ENCODE measurements at regions not wholly inside any gene's neighbourhood (a gene's known extent, or its start where the extent isn't known, plus 50 kb on each side); places are given as distances from the start of the nearest gene placed in this dataset.

DNA sequence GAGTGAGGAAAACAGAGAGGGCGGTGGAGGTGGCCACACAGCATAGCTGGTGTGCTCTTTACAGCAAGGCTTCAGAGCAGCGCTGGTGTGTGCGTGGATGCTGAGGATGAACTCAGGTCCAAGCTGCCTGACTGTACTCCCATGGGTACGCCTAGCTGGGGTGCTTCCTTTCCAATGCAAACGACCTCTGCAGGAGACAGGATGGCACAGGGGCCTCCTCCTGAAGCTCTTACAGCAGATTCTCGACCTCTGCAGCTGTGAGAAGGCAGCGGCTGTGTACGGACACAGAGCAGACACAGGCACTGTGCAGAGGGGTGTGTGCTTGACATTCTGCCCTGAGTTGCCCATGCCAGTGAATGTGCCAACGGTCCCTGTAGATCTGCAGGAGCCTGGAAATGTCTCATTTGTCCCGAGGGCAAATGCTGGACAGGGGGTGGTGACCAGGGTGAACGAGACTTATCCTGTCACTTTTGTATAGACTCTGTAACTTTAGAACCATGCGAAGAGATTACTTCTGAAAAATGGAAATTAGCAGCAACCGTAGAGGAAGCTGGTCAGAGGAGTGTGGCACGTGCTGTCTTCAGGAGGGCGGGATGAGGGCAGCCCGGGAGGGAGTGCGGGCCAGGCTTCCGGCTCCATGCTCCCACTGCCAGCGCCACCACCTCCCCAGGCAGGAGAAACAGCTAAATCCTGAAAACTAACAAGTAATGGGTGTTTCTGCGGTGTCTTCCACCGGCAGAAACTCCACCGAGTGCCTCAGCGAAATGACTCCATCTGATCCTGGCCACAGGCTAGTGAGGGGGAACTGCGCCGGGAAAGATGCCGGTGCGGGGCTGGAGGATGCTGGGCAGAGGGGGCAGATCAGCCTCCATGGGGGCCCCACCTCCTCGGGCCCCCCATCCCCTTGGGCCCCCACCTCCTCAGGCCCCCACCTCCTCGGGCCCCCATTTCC is 120.9 kb upstream of the RPS6KA2 start:
- TF ChIP-seq, protein P1, sequence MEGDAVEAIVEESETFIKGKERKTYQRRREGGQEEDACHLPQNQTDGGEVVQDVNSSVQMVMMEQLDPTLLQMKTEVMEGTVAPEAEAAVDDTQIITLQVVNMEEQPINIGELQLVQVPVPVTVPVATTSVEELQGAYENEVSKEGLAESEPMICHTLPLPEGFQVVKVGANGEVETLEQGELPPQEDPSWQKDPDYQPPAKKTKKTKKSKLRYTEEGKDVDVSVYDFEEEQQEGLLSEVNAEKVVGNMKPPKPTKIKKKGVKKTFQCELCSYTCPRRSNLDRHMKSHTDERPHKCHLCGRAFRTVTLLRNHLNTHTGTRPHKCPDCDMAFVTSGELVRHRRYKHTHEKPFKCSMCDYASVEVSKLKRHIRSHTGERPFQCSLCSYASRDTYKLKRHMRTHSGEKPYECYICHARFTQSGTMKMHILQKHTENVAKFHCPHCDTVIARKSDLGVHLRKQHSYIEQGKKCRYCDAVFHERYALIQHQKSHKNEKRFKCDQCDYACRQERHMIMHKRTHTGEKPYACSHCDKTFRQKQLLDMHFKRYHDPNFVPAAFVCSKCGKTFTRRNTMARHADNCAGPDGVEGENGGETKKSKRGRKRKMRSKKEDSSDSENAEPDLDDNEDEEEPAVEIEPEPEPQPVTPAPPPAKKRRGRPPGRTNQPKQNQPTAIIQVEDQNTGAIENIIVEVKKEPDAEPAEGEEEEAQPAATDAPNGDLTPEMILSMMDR (IDR thresholded peaks at IDR 0.05; ENCODE audit: low read depth, low read length, missing control alignments): no peak
- DNase-seq (ENCODE audit: low read depth): no peak
- H3K4me3 ChIP-seq (ENCODE audit: low read depth, low read length): no peak overlapping the region

DNA sequence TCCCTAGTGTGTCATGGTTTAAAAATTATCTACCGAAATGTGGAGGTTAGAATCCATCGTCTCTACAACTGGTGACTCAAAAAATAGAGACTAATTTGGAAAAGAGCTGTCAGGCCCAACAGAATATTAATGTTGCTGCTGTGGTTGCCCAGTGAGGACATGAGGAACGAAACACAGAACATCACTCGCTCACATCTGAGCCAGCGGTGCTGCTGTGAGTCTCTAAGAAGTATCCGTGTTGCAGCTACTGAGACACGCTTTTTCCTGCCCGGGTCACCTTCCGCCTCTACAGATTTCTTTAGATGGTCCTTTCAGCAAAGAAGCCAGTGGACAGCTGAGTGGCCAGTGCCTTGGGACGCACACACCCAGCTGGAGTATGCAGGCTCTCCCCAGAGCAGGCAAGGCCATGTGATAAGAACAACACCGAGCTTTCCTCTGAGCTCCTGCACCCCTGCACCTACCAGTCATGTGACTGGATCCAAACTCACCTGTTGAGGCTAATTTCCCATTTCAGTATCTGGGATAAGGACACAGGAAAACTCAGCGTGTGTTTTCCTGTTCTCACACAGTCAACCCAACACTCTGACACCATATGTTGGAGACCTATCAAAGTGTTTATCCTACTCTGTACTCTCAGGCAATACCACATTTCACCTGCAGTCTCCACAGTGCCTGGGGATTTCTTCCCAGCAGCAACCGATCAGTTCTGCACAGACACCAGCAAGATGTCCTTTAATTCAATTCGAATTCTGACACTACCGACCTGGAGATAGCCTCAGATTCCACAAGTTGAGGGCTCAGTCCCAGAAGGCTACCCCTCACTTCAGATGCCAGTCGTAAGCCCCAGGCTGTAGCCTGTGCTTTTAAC is 119.0 kb upstream of the RPS6KA2 start:
- no peak for DNase-seq (ENCODE audit: low read depth)
- TF ChIP-seq, protein P1 (IDR thresholded peaks at IDR 0.05; ENCODE audit: low read depth, low read length, missing control alignments): no peak
- H3K4me3 ChIP-seq (ENCODE audit: low read depth, low read length): no peak overlapping the region

DNA sequence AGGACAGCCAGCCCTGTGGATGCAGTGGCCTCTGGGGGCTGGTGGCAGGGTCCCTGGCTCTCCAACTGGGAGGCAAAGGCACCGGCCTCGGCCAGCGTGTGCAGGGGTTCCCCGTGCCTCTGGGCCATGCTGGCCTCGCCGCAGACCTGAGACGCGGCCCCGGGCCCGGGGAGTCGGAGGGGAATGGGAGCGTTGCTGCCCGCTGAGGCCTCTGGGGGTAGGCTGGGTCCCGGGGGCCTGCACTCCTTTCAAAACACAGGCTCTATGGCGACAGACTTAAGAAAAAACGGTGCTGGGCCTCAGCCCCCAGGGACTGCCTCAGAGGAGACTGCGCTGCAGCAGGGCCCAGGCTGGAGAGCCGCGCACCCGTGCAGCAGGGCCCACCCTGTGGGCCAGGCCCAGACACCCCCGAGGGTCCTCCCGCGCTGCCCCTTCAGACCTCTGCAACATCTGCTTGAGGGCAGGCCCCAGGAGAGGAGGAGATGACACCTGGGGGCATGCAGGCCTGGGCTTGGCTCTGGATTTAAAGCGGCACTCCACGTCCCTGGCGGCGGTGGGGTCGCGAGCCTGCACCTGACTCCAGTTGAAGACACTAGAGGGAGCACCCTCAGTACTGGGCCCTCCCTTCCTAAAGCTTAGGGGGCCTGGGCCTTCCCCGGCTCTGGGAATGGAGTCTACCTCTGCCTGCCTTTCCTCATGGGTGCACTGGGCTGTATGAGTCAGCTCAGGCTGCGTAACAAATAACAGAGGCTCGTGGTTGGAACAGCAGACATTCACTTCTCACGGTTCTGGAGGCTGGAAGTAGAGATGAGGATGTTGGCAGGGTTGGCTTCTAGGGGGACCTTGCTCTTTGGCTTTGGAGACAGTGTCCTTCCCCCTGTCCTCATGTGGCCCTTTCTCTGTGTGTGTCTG is 117.4 kb upstream of the RPS6KA2 start:
- TF ChIP-seq, protein P1 (IDR thresholded peaks at IDR 0.05; ENCODE audit: low read depth, low read length, missing control alignments): no peak
- H3K4me3 ChIP-seq (ENCODE audit: low read depth, low read length): no peak overlapping the region
- DNase-seq (ENCODE audit: low read depth): no peak

DNA sequence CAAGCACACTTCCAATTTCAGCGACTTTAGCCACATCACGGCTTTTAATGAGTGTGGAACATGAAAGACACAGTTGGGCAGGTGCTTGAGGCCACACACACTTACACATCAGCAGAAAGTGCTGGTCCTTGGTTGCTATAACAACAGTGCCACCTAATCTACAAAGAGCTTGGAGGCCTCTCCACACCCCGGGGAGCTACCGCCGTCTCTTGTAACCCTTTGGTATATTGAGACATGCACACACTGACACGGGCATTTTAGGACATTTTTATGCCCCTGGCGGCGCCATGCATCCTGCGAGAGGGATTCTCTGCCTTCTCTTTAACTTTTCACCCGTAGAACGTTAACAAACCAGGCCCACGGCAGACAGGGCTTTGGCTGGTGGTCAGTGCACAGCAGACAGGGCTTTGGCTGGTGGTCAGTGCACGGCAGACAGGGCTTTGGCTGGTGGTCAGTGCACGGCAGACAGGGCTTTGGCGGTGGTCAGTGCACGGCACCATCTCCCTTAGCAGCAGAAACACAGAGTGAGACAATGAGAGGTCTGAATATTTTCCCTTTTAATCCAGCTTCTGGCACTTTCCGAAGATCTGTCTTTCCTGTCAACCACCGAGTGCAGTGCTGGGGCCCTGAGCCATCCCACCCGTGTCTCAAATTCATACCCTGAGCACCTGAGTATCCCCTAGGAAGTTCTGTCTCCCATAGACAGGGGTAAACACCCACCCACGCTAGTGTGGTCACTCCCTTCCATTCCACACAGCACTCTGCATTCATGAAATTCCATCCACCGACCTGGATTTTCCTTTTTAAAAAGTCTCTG is 116.6 kb upstream of the RPS6KA2 start:
- DNase-seq (ENCODE audit: low read depth): no peak
- TF ChIP-seq, protein P1 (IDR thresholded peaks at IDR 0.05; ENCODE audit: low read depth, low read length, missing control alignments): no peak
- no peak overlapping the region for H3K4me3 ChIP-seq (ENCODE audit: low read depth, low read length)

DNA sequence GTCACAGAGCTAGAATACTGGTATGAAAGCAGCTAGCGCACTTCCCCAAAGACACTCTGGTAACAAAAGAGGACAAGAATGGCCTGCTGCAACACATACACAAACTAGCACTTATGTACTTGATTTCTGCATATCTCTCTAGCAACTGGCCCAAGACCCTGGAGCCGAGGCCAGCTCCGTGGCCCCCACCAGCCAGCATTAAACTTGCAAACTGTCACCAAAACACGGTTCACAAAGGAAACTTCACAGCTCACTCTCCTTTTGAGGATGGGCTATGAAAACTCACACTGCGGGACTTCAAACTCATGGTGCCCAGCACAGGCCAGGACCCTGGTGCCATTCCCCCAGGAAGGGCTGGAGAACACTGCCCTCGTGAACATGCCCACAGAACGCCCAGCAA is 115.9 kb upstream of the RPS6KA2 start:
- TF ChIP-seq, protein P1 (IDR thresholded peaks at IDR 0.05; ENCODE audit: low read depth, low read length, missing control alignments): no peak
- H3K4me3 ChIP-seq (ENCODE audit: low read depth, low read length): no peak overlapping the region
- DNase-seq (ENCODE audit: low read depth): no peak

DNA sequence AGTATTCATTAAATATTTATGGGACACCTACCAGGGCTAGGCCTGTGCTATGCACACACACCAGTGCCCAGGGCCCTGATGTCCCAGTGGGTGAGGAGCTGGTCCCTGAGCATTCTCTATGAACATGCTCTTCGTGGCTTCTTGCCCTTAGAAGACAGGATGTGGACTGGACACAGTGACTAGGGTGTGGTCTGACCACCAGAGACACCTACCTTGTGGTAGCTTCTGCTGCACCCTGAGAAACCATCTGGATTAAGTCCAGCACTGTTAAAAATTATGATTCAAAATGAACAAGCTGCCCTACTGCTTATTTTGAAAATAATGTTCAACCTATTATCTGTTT is 112.9 kb upstream of the RPS6KA2 start:
- TF ChIP-seq, protein P1 (IDR thresholded peaks at IDR 0.05; ENCODE audit: low read depth, low read length, missing control alignments): no peak
- no peak for DNase-seq (ENCODE audit: low read depth)
- no peak overlapping the region for H3K4me3 ChIP-seq (ENCODE audit: low read depth, low read length)
